Uterus (tissue), 3 donors: ENCODE measurements at regions not wholly inside any gene's neighbourhood (a gene's known extent, or its start where the extent isn't known, plus 50 kb on each side); places are given as distances from the start of the nearest gene placed in this dataset.

Source experiments
- DNase-seq, 2 donors: peaks; one replicate each; pipeline ENCODE4 v3.0.0-alpha.2; 2019 to 2020
- H3K27ac ChIP-seq, 2 donors: fragments of 200-600 bp; sonication (generic); 1 replicate in 1 of 2; 2 replicates in 1 of 2; pipeline ENCODE4 v1.5.1; 2016 to 2018
- H3K27me3 ChIP-seq, 2 donors: fragments of 200-600 bp; sonication (generic); one replicate each; pipeline ENCODE4 v1.5.1; 2018 to 2019; ENCODE audit warnings: control low read depth in 1 of 2
- H3K36me3 ChIP-seq, 2 donors: fragments of 200-600 bp; sonication (generic); one replicate each; pipeline ENCODE4 v1.5.1; 2019; ENCODE audit warnings: control low read depth in 1 of 2
- H3K4me1 ChIP-seq, 2 donors: fragments of 200-600 bp; sonication (generic); one replicate each; pipeline ENCODE4 v1.5.1; 2018 to 2019; ENCODE audit warnings: control low read depth in 1 of 2
- H3K4me3 ChIP-seq, 2 donors: fragments of 200-600 bp; sonication (generic); 1 replicate in 1 of 2; 2 replicates in 1 of 2; pipeline ENCODE4 v1.5.1; 2018 to 2019; ENCODE audit warnings: mild to moderate bottlenecking in 1 of 2
- H3K9me3 ChIP-seq, 2 donors: fragments of 200-600 bp; sonication (generic); one replicate each; pipeline ENCODE4 v1.5.1; 2019; ENCODE audit warnings: control low read depth in 1 of 2
- POLR2A ChIP-seq, 2 donors: fragments of 450-650 bp; IDR thresholded peaks; one replicate each; pipeline ENCODE4 v1.6.1; 2016; ENCODE audit warnings: antibody characterized with exemption in 2 of 2, mild to moderate bottlenecking in 1 of 2, moderate library complexity in 1 of 2
- intact Hi-C: fragments of 100-400 bp; cut with DNase I; formaldehyde crosslinking; loops from one replicate; pipeline ENCODE4 v1.15.1; 2023; ENCODE audit warnings: low total_unique reads
- TF ChIP-seq, protein P1 (sequence below), 4 experiments: fragments of 200-600 bp in 2 of 4; fragments of 450-650 bp in 2 of 4; sonication (generic) in 2 of 4; IDR thresholded peaks; one replicate each; pipeline ENCODE4 v1.5.1; 2016 to 2019; ENCODE audit warnings: antibody characterized with exemption in 4 of 4, mild to moderate bottlenecking in 2 of 4, moderate library complexity in 1 of 4
- donor health status: DM: yes; HTN: yes; CAD: no.

- no peak for DNase-seq
- TF ChIP-seq, protein P1, sequence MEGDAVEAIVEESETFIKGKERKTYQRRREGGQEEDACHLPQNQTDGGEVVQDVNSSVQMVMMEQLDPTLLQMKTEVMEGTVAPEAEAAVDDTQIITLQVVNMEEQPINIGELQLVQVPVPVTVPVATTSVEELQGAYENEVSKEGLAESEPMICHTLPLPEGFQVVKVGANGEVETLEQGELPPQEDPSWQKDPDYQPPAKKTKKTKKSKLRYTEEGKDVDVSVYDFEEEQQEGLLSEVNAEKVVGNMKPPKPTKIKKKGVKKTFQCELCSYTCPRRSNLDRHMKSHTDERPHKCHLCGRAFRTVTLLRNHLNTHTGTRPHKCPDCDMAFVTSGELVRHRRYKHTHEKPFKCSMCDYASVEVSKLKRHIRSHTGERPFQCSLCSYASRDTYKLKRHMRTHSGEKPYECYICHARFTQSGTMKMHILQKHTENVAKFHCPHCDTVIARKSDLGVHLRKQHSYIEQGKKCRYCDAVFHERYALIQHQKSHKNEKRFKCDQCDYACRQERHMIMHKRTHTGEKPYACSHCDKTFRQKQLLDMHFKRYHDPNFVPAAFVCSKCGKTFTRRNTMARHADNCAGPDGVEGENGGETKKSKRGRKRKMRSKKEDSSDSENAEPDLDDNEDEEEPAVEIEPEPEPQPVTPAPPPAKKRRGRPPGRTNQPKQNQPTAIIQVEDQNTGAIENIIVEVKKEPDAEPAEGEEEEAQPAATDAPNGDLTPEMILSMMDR (IDR thresholded peaks at IDR 0.05) = no peak
- no peak for TF ChIP-seq POLR2A (IDR thresholded peaks at IDR 0.05)
- intact Hi-C loops = no loop called here
- Histone ChIP-seq H3K27ac (no peak overlapping the region), H3K36me3 (no peaks in the 10 kb centered on the region), H3K27me3 (no peaks in the 10 kb centered on the region), H3K4me1 (no peaks in the 10 kb centered on the region), H3K9me3 (no peaks in the 10 kb centered on the region), H3K4me3 (no peak overlapping the region)
Measured at GRCh38 chr1:193562121-193562520, 375.7 kb upstream of the B3GALT2 start.

- Histone ChIP-seq H3K27ac (no peak overlapping the region), H3K27me3 (no peaks in the 10 kb centered on the region), H3K4me3 (no peak overlapping the region), H3K9me3 (no peaks in the 10 kb centered on the region), H3K4me1 (no peaks in the 10 kb centered on the region), H3K36me3 (no peaks in the 10 kb centered on the region)
- TF ChIP-seq POLR2A (IDR thresholded peaks at IDR 0.05) = no peak
- TF ChIP-seq, protein P1 (IDR thresholded peaks at IDR 0.05) = no peak
- peak in 1 of 2 donors; percentile 15 for DNase-seq
- intact Hi-C loops = no loop called here
Measured at GRCh38 chr1:193558491-193559028, 372.1 kb upstream of the B3GALT2 start.

GRCh38 chr1:193555662-193556441 lies 369.4 kb upstream of the B3GALT2 start:
- TF ChIP-seq, protein P1 (IDR thresholded peaks at IDR 0.05) = no peak
- no peak for TF ChIP-seq POLR2A (IDR thresholded peaks at IDR 0.05)
- Histone ChIP-seq H3K27me3 (no peaks in the 10 kb centered on the region), H3K4me1 (no peaks in the 10 kb centered on the region), H3K4me3 (no peak overlapping the region), H3K27ac (no peak overlapping the region), H3K36me3 (no peaks in the 10 kb centered on the region), H3K9me3 (no peaks in the 10 kb centered on the region)
- intact Hi-C loops = no loop called here
- no peak for DNase-seq

- Histone ChIP-seq H3K36me3 (no peaks in the 10 kb centered on the region), H3K9me3 (no peaks in the 10 kb centered on the region), H3K4me3 (no peak overlapping the region), H3K27me3 (no peaks in the 10 kb centered on the region), H3K27ac (no peak overlapping the region), H3K4me1 (no peaks in the 10 kb centered on the region)
- intact Hi-C loops = no loop called here
- TF ChIP-seq, protein P1 (IDR thresholded peaks at IDR 0.05) = no peak
- no peak for TF ChIP-seq POLR2A (IDR thresholded peaks at IDR 0.05)
- DNase-seq = no peak
Measured at GRCh38 chr1:193553564-193553963, 367.2 kb upstream of the B3GALT2 start.

GRCh38 chr1:193552274-193552673 lies 365.9 kb upstream of the B3GALT2 start:
- H3K9me3 ChIP-seq = no peaks in the 10 kb centered on the region
- intact Hi-C loops = no loop called here
- DNase-seq = no peak
- H3K4me1 ChIP-seq = no peaks in the 10 kb centered on the region
- H3K36me3 ChIP-seq = no peaks in the 10 kb centered on the region
- no peak overlapping the region for H3K27ac ChIP-seq
- no peaks in the 10 kb centered on the region for H3K27me3 ChIP-seq
- H3K4me3 ChIP-seq = no peak overlapping the region
- no peak for TF ChIP-seq POLR2A (IDR thresholded peaks at IDR 0.05)
- TF ChIP-seq, protein P1 (IDR thresholded peaks at IDR 0.05) = no peak
